Central memory CD8-positive, alpha-beta T cell (primary cell): ENCODE measurements at regions not wholly inside any gene's neighbourhood (a gene's known extent, or its start where the extent isn't known, plus 50 kb on each side); places are given as distances from the start of the nearest gene placed in this dataset.
"Not testable (repeated sequence)": the region's sequence is repeated elsewhere in the genome, so short reads cannot be mapped to it uniquely, and the experiment has no call there.

Experiments
- ATAC-seq: fragments of 150-1000 bp; cut with Tn5 transposase; replicated peaks from 2 replicates; pipeline ENCODE4 v1.10.0; 2022; ENCODE audit warnings: mild to moderate bottlenecking, moderate FRiP score, moderate number of reproducible peaks; ENCODE audit not compliant: poor library complexity, severe bottlenecking; ENCODE audit errors: extremely low read depth
- DNase-seq, 2 donors: peaks; one replicate each; pipeline ENCODE4 v3.0.0; 2021; ENCODE audit warnings: low spot score in 2 of 2
- H3K27ac Mint-ChIP-seq: one replicate; pipeline ENCODE4 v1.8.0; 2022; ENCODE audit warnings: low read depth, mild to moderate bottlenecking, moderate library complexity, mixed read lengths
- H3K27me3 Mint-ChIP-seq: one replicate; pipeline ENCODE4 v1.8.0; 2022; ENCODE audit warnings: mixed read lengths
- H3K36me3 Mint-ChIP-seq: one replicate; pipeline ENCODE4 v1.8.0; 2022; ENCODE audit warnings: mild to moderate bottlenecking, moderate library complexity, mixed read lengths; ENCODE audit not compliant: insufficient read depth
- H3K4me1 Mint-ChIP-seq: one replicate; pipeline ENCODE4 v1.8.0; 2022; ENCODE audit warnings: mixed read lengths
- H3K4me3 Mint-ChIP-seq: one replicate; pipeline ENCODE4 v1.8.0; 2022; ENCODE audit warnings: mild to moderate bottlenecking, moderate library complexity, mixed read lengths
- H3K9me3 Mint-ChIP-seq: one replicate; pipeline ENCODE4 v1.8.0; 2022; ENCODE audit warnings: mixed read lengths

DNA sequence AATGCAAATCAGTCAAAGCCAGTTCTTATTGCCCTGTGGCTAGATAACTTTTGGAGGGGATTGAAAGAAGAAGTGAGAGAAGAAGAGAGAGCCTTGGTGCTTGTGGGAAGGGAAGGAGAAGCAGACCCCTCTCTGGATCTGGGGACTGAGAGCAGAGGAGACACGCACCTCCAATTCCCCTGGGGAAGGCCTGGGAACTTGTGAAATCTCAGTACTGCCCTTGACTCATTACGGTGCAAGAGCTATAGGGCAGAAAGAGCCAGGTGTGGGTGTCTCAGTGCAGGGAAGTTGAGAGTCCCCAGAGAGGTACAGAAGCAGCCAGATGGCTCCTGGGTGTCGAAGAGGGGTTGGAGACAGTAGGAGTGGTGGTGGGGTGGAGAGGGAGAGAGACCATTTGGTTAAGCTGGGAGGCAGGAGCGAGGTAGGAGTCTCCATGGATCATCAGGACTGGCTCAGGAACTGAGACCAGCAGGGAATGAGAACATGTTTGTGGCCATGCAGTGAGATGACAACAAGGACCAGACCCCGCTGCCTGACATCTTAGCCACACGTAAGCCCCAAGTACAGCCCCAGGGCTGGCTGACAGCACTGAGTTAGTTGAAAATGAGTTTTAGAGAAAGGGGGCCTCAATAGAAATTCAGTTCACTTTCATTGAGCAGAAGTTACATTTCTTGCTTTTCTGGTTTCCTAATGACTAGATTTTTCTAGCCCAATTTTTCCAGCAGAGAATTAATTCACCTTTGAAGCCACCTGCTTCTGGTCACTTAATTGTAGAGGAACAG is 238.2 kb downstream of the BUB3 start:
- ATAC-seq: no peak
- Mint-ChIP-seq H3K4me3 (no peak overlapping the region), H3K27me3 (no peaks in the 10 kb centered on the region), H3K9me3 (no peaks in the 10 kb centered on the region), H3K36me3 (peaks cover 1% of the 10 kb centered on the region), H3K4me1 (no peaks in the 10 kb centered on the region), H3K27ac (no peak overlapping the region)
- DNase-seq: no peak

DNA sequence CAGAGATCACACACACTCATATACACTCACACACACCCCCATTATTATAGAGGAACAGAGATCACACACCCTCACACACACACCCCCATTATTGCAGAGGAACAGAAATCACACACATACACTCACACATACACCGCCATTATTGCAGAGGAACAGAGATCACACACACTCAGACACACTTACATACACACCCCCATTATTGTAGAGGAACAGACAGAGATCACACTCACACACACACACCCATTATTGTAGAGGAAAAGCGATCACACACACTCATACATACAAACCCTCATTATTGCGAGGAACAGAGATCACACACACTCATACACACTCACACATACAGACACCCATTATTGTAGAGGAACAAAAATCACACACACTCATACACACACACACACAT is 239.0 kb downstream of the BUB3 start:
- H3K4me3 Mint-ChIP-seq: no peak overlapping the region

DNA sequence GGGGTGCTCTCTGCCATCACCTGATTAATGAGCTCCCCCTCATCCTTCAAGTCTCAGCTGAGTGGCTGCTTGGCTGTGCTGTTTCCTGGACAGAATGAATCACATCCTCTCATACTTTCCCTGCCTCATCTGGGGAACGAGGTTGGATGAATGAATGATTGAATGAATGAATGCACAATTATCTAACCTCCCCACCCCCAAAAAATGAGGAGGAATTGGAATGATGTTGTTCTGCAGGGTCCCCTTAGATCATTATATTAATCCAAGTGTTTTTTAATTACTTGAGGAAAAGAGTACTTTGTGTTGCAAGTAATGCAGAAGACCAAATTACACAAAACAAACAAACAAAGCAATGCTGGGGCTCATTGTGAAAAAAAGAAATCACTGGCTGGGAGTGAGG is 240.2 kb downstream of the BUB3 start:
- Mint-ChIP-seq H3K36me3 (peaks cover 4% of the 10 kb centered on the region), H3K4me1 (no peaks in the 10 kb centered on the region), H3K4me3 (no peak overlapping the region), H3K9me3 (no peaks in the 10 kb centered on the region), H3K27ac (no peak overlapping the region), H3K27me3 (no peaks in the 10 kb centered on the region)
- DNase-seq (no peak), ATAC-seq (no peak)

More for the DNA sequence above, 239.0 kb downstream of the BUB3 start:
- Mint-ChIP-seq H3K4me1 (no peaks in the 10 kb centered on the region), H3K36me3 (peaks cover 4% of the 10 kb centered on the region), H3K9me3 (no peaks in the 10 kb centered on the region), H3K27me3 (no peaks in the 10 kb centered on the region), H3K27ac (no peak overlapping the region)
- ATAC-seq (no peak), DNase-seq (no peak)

DNA sequence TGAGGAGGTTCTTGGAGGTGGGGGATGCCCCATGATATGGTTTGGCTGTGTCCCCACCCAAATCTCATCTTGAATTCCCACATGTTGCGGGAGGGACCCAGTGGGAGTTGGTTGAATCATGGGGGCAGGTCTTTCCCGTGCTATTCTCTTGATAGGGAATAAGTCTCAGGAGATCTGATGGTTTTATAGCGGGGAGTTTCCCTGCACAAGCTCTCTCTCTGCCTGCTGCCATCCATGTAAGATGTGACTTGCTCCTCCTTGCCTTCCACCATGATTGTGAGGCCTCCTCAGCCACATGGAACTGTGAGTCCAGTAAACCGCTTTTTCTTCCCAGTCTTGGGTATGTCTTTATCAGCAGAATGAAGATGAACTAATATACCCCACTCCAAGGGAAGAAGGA is 241.0 kb downstream of the BUB3 start:
- not testable (repeated sequence) for ATAC-seq, DNase-seq, H3K9me3 Mint-ChIP-seq, H3K27me3 Mint-ChIP-seq, H3K4me1 Mint-ChIP-seq, H3K27ac Mint-ChIP-seq, H3K36me3 Mint-ChIP-seq, H3K4me3 Mint-ChIP-seq

DNA sequence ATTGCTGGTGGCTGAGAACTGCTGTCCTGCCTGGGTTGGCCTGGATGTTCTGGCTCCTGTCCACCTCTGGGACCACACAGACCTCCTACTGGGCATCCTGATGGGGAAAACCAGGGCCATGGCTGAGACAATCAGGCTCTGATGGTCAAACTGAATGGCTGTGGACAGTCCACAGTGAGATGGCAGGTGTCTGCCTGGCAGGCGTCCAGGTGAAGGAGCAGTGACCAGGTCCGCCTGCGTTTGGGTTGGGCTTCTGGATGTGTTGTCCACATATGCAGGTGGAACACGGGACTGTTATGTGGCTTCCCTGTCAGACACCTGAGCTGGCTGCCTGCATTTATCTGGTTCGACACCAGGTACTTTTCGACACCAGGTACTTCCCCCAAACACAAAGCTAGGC is 241.7 kb downstream of the BUB3 start:
- H3K9me3 Mint-ChIP-seq: no peaks in the 10 kb centered on the region
- DNase-seq (no peak), ATAC-seq (no peak)
- H3K27ac Mint-ChIP-seq: no peak overlapping the region
- peaks cover 4% of the 10 kb centered on the region for H3K36me3 Mint-ChIP-seq
- no peak overlapping the region for H3K4me3 Mint-ChIP-seq
- H3K4me1 Mint-ChIP-seq: no peaks in the 10 kb centered on the region
- no peaks in the 10 kb centered on the region for H3K27me3 Mint-ChIP-seq

DNA sequence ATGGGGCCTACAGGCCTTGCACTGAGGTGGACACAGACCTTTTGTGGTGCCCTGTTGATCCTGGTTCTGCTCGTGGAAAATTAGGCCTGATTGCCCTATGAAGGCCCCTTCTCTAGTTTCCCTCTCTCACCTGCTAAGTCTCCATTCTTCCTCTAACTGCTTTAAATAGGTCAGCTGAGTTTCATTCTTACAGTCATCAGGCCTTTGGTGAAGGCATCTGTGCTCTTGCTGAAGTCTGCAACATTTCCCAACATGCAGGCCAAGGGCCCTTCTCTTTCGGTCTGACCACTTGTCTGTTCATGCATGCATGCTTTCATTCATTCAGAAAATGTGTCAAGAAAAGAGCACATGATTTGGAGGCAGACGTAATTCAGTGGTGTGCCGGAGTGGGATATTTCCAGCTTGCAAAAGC is 244.0 kb downstream of the BUB3 start:
- Mint-ChIP-seq H3K9me3 (no peaks in the 10 kb centered on the region), H3K4me3 (no peak overlapping the region), H3K27me3 (no peaks in the 10 kb centered on the region), H3K36me3 (peaks cover 4% of the 10 kb centered on the region), H3K27ac (no peak overlapping the region), H3K4me1 (no peaks in the 10 kb centered on the region)
- DNase-seq: no peak
- no peak for ATAC-seq

DNA sequence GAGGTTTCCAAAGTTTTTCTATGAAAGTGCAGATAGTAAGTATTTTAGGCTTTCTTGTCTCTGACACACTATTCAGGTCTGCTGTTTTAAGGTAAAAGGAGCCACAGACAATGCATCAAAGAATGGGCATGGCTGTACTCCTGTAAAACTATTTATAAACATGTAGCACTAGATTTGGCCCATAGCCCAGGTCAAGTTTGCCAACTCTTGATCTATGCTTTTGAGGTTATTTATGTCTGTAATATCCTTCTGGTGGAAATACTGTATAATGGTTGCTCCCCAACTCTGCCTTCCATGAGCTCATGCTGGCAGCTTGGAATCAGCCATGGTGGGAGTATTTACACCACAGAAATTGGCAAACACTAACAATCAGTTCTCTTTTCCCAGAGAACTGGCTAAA is 244.6 kb downstream of the BUB3 start:
- ATAC-seq (no peak), DNase-seq (no peak)
- Mint-ChIP-seq H3K36me3 (peaks cover 4% of the 10 kb centered on the region), H3K9me3 (no peaks in the 10 kb centered on the region), H3K27ac (no peak overlapping the region), H3K4me3 (no peak overlapping the region), H3K27me3 (no peaks in the 10 kb centered on the region), H3K4me1 (no peaks in the 10 kb centered on the region)

DNA sequence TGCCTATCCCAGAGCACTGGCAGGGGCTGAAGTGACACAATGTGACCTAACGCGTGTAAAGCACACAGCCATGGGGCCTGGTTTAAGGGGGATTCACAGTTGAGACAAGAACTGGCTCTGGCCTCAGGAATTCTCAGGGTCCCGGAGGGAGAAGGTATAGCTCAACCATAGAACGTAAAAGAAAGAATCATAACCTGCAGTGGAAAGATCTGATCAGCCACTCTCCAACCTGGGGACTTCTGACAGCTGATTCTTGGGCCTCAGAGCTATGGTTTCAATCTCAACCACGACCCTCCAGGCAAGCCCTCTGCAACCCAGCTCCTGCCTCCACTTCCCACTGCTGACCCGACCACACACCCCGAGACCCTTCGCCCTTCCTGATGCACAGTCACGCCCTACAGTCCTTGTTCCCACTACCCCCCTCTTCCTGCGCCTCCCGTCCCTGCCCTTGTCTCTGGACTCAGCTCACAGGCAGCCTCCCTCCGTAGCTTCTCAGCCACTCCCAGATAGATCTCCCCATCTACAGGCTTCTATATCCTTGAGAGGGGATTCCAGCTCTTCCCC is 245.2 kb downstream of the BUB3 start:
- Mint-ChIP-seq H3K4me3 (no peak overlapping the region), H3K4me1 (no peaks in the 10 kb centered on the region), H3K27ac (no peak overlapping the region)

DNA sequence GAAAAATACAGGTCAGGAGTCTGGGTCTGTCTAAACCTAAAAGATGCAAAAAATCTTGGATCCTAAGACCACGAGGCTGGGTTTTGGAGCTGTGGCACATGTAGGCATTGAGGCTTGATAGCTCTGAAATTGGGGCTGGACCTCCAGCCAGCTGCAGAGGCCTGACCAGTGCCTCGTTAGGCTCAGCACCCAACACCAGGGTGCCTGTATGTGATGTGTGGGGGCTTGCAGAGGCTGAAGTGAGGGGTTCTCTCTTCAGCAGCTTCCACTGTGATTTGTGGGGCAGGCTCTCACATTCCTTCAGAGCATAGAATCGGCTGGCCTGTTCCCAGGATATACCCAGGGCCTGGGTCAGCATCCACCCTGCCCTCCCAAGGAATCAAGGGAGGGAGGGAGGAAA is 247.8 kb downstream of the BUB3 start:
- H3K9me3 Mint-ChIP-seq: peaks cover 8% of the 10 kb centered on the region
- no peak overlapping the region for H3K27ac Mint-ChIP-seq
- no peak for ATAC-seq
- no peaks in the 10 kb centered on the region for H3K4me1 Mint-ChIP-seq
- no peak overlapping the region for H3K4me3 Mint-ChIP-seq
- peaks cover 11% of the 10 kb centered on the region for H3K27me3 Mint-ChIP-seq
- peaks cover 2% of the 10 kb centered on the region for H3K36me3 Mint-ChIP-seq
- DNase-seq: no peak

More for the DNA sequence above, 245.2 kb downstream of the BUB3 start:
- H3K9me3 Mint-ChIP-seq: peaks cover 3% of the 10 kb centered on the region
- DNase-seq (no peak), ATAC-seq (no peak)
- H3K27me3 Mint-ChIP-seq: no peaks in the 10 kb centered on the region
- peaks cover 4% of the 10 kb centered on the region for H3K36me3 Mint-ChIP-seq

DNA sequence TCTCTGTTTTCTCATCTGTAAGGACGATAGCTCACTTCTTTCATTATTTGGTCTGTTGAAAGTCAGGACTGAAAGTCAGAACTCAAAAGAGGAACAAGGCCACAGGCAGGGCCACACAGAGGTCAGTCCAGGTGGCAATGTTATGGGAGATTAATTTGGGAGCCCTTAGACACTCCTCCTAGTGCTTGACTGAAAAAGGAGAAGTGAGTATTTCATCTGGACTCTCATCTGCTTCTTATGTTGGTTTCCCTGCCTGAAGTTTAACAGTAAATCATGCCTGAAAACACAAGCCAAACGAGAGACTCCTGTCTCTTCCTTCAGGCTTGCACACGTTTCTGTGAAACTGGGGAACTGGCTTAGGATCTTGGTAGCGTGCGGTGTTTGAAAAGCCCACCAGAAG is 248.5 kb downstream of the BUB3 start:
- ATAC-seq: no peak
- Mint-ChIP-seq H3K4me1 (no peaks in the 10 kb centered on the region), H3K27ac (no peak overlapping the region), H3K36me3 (no peaks in the 10 kb centered on the region), H3K4me3 (no peak overlapping the region), H3K27me3 (peaks cover 15% of the 10 kb centered on the region), H3K9me3 (peaks cover 8% of the 10 kb centered on the region)
- no peak for DNase-seq

DNA sequence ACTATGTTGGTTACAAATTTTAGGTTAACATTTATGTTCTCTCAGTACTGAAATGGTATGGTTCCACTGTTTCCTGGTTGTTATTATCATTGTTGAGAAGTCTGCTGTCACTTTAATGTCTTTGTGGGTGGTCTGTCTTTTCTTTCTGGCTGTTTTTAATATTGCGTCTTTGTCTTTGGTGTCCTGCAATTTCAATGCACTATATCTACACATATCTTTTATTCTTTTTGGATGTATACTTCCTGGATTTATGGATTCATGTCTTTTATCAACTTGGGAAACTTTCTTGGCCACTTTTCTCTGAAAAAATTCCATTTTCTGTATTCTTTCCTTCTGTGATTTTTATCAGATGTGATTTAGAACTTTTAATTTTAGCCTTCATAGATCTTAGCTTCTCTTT is 250.2 kb downstream of the BUB3 start:
- Mint-ChIP-seq H3K9me3 (peaks cover 8% of the 10 kb centered on the region), H3K36me3 (no peaks in the 10 kb centered on the region), H3K27me3 (peaks cover 15% of the 10 kb centered on the region), H3K4me3 (no peak overlapping the region), H3K4me1 (no peaks in the 10 kb centered on the region), H3K27ac (no peak overlapping the region)
- no peak for DNase-seq
- no peak for ATAC-seq

DNA sequence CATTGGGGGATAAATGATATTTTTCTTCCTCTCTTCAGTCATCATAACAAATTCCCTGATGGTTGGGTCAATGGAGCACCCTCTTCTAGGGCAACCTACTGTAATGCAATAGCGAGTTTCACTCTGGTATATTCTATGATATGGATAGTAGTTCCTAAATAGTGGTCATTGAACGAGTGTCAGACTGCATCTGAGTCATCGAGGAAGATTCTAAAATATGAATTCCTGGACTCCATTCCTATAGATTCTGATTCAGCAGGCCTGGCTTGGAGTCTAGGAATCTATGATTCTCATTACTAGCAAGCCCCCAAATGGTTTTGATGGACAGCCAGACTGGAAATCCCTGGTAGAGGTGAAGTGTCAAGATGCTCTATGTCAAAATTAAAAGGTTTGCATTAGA is 254.5 kb downstream of the BUB3 start:
- ATAC-seq (no peak), DNase-seq (no peak)
- Mint-ChIP-seq H3K27ac (no peak overlapping the region), H3K4me1 (no peaks in the 10 kb centered on the region), H3K36me3 (no peaks in the 10 kb centered on the region), H3K27me3 (peaks cover 26% of the 10 kb centered on the region), H3K9me3 (peaks cover 8% of the 10 kb centered on the region), H3K4me3 (no peak overlapping the region)

DNA sequence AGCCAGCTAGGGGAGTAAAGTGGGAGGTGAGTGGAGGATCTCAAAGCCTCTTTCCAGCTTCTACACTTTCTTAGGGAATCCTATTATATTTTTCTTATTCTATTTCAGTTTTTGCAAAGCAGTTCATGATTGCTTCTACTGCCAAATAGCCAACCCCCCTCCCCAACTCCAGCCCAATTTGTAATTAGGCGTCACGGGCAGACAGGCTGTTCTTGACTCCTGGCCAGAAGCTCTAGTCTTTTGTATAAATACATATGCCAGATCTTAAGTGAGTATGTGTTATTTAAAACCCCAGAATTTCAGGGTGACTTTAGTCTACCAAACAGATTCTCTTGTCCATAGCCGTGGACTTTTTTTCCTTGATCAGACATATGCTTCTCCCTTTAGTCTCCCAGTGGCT is 255.2 kb downstream of the BUB3 start:
- H3K4me3 Mint-ChIP-seq: no peak overlapping the region
- H3K4me1 Mint-ChIP-seq: no peaks in the 10 kb centered on the region
- H3K27ac Mint-ChIP-seq: no peak overlapping the region
- peaks cover 4% of the 10 kb centered on the region for H3K9me3 Mint-ChIP-seq
- peaks cover 26% of the 10 kb centered on the region for H3K27me3 Mint-ChIP-seq
- ATAC-seq (no peak), DNase-seq (no peak)
- no peaks in the 10 kb centered on the region for H3K36me3 Mint-ChIP-seq
